MCF 10A (cell line): ENCODE measurements at regions not wholly inside any gene's neighbourhood (a gene's known extent, or its start where the extent isn't known, plus 50 kb on each side); places are given as distances from the start of the nearest gene placed in this dataset.

ENCODE experiments used
- BruUV-seq: library from RNA; stranded (reverse); fragments of 400-500 nt; replicated peaks from 2 replicates; lab custom pipeline; 2021; lab: Mats Ljungman, UMichigan
- CTCF ChIA-PET: fragments of 300-600 bp; sonication (Branson Sonifier 250); formaldehyde crosslinking; extraction: SDS; loops from one replicate; lab custom pipeline; 2021; ENCODE audit warnings: antibody characterized with exemption, inconsistent platforms; lab: Yijun Ruan, JAX
- POLR2A ChIA-PET: fragments of 300-600, 350-650 bp; sonication (Branson Sonifier 250); formaldehyde crosslinking; extraction: SDS; loops from one replicate; lab custom pipeline; 2020; ENCODE audit warnings: antibody characterized with exemption, inconsistent platforms; lab: Yijun Ruan, JAX
- DNase-seq: peaks from one replicate; pipeline ENCODE4 v3.0.0-alpha.2; 2018; ENCODE audit not compliant: unreplicated experiment
- H3K27ac Mint-ChIP-seq: one replicate; pipeline ENCODE4 v1.8.0; 2022; ENCODE audit warnings: mild to moderate bottlenecking, low read depth, mixed read lengths; ENCODE audit not compliant: unreplicated experiment
- H3K27me3 Mint-ChIP-seq: one replicate; pipeline ENCODE4 v1.8.0; 2022; ENCODE audit warnings: mixed read lengths; ENCODE audit not compliant: insufficient read depth, unreplicated experiment
- H3K36me3 Mint-ChIP-seq: one replicate; pipeline ENCODE4 v1.8.0; 2022; ENCODE audit warnings: mild to moderate bottlenecking, moderate library complexity, mixed read lengths; ENCODE audit not compliant: insufficient read depth, unreplicated experiment
- H3K4me1 Mint-ChIP-seq: one replicate; pipeline ENCODE4 v1.8.0; 2022; ENCODE audit warnings: mixed read lengths; ENCODE audit not compliant: insufficient read depth, unreplicated experiment
- H3K4me3 Mint-ChIP-seq: one replicate; pipeline ENCODE4 v1.8.0; 2022; ENCODE audit warnings: mild to moderate bottlenecking, moderate library complexity, mixed read lengths; ENCODE audit not compliant: unreplicated experiment
- H3K9me3 Mint-ChIP-seq: one replicate; pipeline ENCODE4 v1.8.0; 2022; ENCODE audit warnings: mixed read lengths; ENCODE audit not compliant: unreplicated experiment
- intact Hi-C: fragments of 100-400 bp; cut with micrococcal nuclease; formaldehyde crosslinking; loops from 2 replicates; pipeline ENCODE4 v1.14.1; 2022
- TF ChIP-seq, protein P1 (sequence below): fragments of 200-600 bp; IDR thresholded peaks from one replicate; pipeline ENCODE4 v1.8.0; 2022; ENCODE audit warnings: antibody characterized with exemption, mild to moderate bottlenecking; ENCODE audit not compliant: unreplicated experiment

DNA sequence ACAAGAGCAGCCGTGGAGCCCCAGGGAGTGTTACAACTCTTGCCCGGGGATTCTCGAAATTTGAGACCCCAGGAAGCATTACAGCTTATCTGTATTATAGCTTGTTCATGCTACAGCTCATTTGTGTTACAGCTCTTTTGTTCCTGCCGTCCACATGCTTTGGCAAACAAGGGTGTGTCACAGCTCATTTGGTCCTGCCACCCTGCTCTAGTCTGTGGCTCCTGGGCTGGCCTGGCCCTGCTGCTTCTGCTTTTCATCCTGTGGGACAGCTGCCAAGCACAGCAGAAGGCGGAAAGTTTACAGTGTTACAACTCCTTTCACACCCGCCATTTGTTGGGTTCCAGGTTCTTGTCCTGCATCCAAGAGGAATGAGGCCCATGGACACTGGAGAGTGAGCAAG is 685.0 kb downstream of the SLCO4C1 start:
- Mint-ChIP-seq H3K4me1 (no peaks in the 10 kb centered on the region), H3K36me3 (no peaks in the 10 kb centered on the region), H3K27ac (no peak overlapping the region), H3K9me3 (no peaks in the 10 kb centered on the region), H3K4me3 (no peak overlapping the region), H3K27me3 (no peaks in the 10 kb centered on the region)
- no peak for DNase-seq
- BruUV-seq: no TSS peak
- intact Hi-C loops: no loop called here
- CTCF ChIA-PET: interaction anchor here (0.6 kb wide), 1 partner anchor 833 kb away, joined by 3 read pairs; no protein-coding TSS in a partner anchor
- TF ChIP-seq, protein P1, sequence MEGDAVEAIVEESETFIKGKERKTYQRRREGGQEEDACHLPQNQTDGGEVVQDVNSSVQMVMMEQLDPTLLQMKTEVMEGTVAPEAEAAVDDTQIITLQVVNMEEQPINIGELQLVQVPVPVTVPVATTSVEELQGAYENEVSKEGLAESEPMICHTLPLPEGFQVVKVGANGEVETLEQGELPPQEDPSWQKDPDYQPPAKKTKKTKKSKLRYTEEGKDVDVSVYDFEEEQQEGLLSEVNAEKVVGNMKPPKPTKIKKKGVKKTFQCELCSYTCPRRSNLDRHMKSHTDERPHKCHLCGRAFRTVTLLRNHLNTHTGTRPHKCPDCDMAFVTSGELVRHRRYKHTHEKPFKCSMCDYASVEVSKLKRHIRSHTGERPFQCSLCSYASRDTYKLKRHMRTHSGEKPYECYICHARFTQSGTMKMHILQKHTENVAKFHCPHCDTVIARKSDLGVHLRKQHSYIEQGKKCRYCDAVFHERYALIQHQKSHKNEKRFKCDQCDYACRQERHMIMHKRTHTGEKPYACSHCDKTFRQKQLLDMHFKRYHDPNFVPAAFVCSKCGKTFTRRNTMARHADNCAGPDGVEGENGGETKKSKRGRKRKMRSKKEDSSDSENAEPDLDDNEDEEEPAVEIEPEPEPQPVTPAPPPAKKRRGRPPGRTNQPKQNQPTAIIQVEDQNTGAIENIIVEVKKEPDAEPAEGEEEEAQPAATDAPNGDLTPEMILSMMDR: no peak
- POLR2A ChIA-PET: no interaction called here

DNA sequence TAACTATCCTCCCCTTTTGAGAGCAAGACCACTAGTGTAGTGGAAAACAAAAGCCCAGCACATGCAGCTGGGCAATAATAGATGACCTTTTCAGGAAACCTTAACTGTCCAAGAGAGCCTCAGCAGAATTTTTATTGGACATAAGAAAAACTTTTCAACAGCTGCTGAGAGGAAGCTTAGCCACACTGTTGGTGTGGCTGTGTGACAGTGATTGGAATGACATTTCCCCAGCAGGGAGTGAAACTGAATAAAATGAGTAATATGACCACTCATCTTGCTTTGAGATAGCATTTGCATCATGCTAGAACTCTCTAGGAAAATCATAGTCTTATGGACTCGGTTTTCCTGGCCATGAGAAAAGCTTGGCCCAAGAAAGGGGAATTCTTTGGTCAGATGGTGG is 687.8 kb downstream of the SLCO4C1 start:
- Mint-ChIP-seq H3K9me3 (no peaks in the 10 kb centered on the region), H3K4me3 (no peak overlapping the region), H3K4me1 (no peaks in the 10 kb centered on the region), H3K27me3 (no peaks in the 10 kb centered on the region), H3K27ac (no peak overlapping the region), H3K36me3 (no peaks in the 10 kb centered on the region)
- no TSS peak for BruUV-seq
- ChIA-PET CTCF (interaction anchor here (0.8 kb wide), 1 partner anchor 308 kb away, joined by 3 read pairs; no protein-coding TSS in a partner anchor), POLR2A (interaction anchor here (0.6 kb wide), 1 partner anchor 28 kb away, joined by 5 read pairs; no protein-coding TSS in a partner anchor)
- intact Hi-C loops: no loop called here
- TF ChIP-seq, protein P1: no peak
- DNase-seq: no peak

- DNase-seq: no peak
- intact Hi-C loops: no loop called here
- ChIA-PET POLR2A (interaction anchor here (0.6 to 0.7 kb wide), 2 partner anchors 9 to 33 kb away, joined by 3 read pairs; no protein-coding TSS in a partner anchor), CTCF (no interaction called here)
- Mint-ChIP-seq H3K36me3 (no peaks in the 10 kb centered on the region), H3K27ac (no peak overlapping the region), H3K4me3 (no peak overlapping the region), H3K4me1 (no peaks in the 10 kb centered on the region), H3K9me3 (no peaks in the 10 kb centered on the region), H3K27me3 (no peaks in the 10 kb centered on the region)
- TF ChIP-seq, protein P1: no peak
- no TSS peak for BruUV-seq
Measured at GRCh38 chr5:101605700-101606099, 690.4 kb downstream of the SLCO4C1 start.

- Mint-ChIP-seq H3K27me3 (no peaks in the 10 kb centered on the region), H3K4me3 (no peak overlapping the region), H3K4me1 (no peaks in the 10 kb centered on the region), H3K9me3 (peaks cover 7% of the 10 kb centered on the region), H3K27ac (no peak overlapping the region), H3K36me3 (no peaks in the 10 kb centered on the region)
- no peak for DNase-seq
- no TSS peak for BruUV-seq
- ChIA-PET POLR2A (interaction anchor here (0.6 kb wide), 1 partner anchor 208 kb away, joined by 3 read pairs; no protein-coding TSS in a partner anchor), CTCF (no interaction called here)
- TF ChIP-seq, protein P1: no peak
- intact Hi-C loops: no loop called here
Measured at GRCh38 chr5:101600614-101601013, 695.5 kb downstream of the SLCO4C1 start.
